PC-9 (cell line): ENCODE measurements at regions not wholly inside any gene's neighbourhood (a gene's known extent, or its start where the extent isn't known, plus 50 kb on each side); places are given as distances from the start of the nearest gene placed in this dataset.

Source experiments
- BruUV-seq: library from RNA; stranded (reverse); fragments of 400-500 nt; replicated peaks from 2 replicates; lab custom pipeline; 2021; lab: Mats Ljungman, UMichigan
- CTCF ChIA-PET: fragments of 300-600 bp; sonication (Branson Sonifier 250); formaldehyde crosslinking; loops from one replicate; lab custom pipeline; 2022; ENCODE audit warnings: antibody characterized with exemption; lab: Charles Lee
- POLR2A ChIA-PET: fragments of 300-600 bp; sonication (Branson Sonifier 250); formaldehyde crosslinking; loops from one replicate; lab custom pipeline; 2022; ENCODE audit warnings: antibody characterized with exemption; ENCODE audit not compliant: unreplicated experiment; lab: Charles Lee
- DNase-seq, 2 experiments: peaks; one replicate each; pipeline versions ENCODE4 v3.0.0 to v3.0.0-alpha.2; 2015 to 2022; ENCODE audit warnings: mixed read lengths in 1 of 2
- H2AFZ ChIP-seq: fragments of 200-600 bp; sonication (generic); 2 replicates; pipeline ENCODE4 v1.8.1; 2017; ENCODE audit warnings: antibody characterized with exemption
- H3F3A ChIP-seq: fragments of 200-600 bp; sonication (generic); 2 replicates; pipeline ENCODE4 v1.8.1; 2017; ENCODE audit warnings: antibody characterized with exemption, mild to moderate bottlenecking, low read depth; ENCODE audit not compliant: insufficient read depth
- H3K27ac ChIP-seq: fragments of 200-600 bp; sonication (generic); 2 replicates; pipeline ENCODE4 v1.6.1; 2016; ENCODE audit warnings: mixed run types
- H3K27me3 ChIP-seq: fragments of 200-600 bp; sonication (generic); 2 replicates; pipeline ENCODE4 v1.6.1; 2016; ENCODE audit warnings: low read depth, mixed run types; ENCODE audit not compliant: insufficient read depth
- H3K36me3 ChIP-seq: fragments of 200-600 bp; sonication (generic); 2 replicates; pipeline ENCODE4 v1.6.1; 2016; ENCODE audit warnings: low read depth, mixed run types
- H3K4me1 ChIP-seq: fragments of 200-600 bp; sonication (generic); replicated peaks from 2 replicates; pipeline ENCODE4 v1.6.1; 2016; ENCODE audit warnings: mixed run types; ENCODE audit not compliant: insufficient read depth
- H3K4me2 ChIP-seq: fragments of 200-600 bp; sonication (generic); 2 replicates; pipeline ENCODE4 v1.6.1; 2017; ENCODE audit warnings: mixed run types
- H3K4me3 ChIP-seq: fragments of 200-600 bp; sonication (generic); 2 replicates; pipeline ENCODE4 v1.6.1; 2016; ENCODE audit warnings: mixed run types
- H3K79me2 ChIP-seq: fragments of 200-600 bp; sonication (generic); 2 replicates; pipeline ENCODE4 v1.6.1; 2017; ENCODE audit warnings: low read depth, mixed run types
- H3K9me2 ChIP-seq: fragments of 200-600 bp; sonication (generic); 2 replicates; pipeline ENCODE4 v1.8.1; 2017; ENCODE audit warnings: mild to moderate bottlenecking; ENCODE audit not compliant: insufficient read depth
- H3K9me3 ChIP-seq: fragments of 200-600 bp; sonication (generic); 2 replicates; pipeline ENCODE4 v1.8.1; 2016; ENCODE audit warnings: low read depth; ENCODE audit not compliant: insufficient read depth
- H4K20me1 ChIP-seq: fragments of 200-600 bp; sonication (generic); 2 replicates; pipeline ENCODE4 v1.8.1; 2017; ENCODE audit not compliant: insufficient read depth
- CTCF ChIP-seq: fragments of 200-600 bp; sonication (generic); conservative IDR thresholded peaks from 2 replicates; pipeline ENCODE4 v1.6.1; 2017; ENCODE audit warnings: mixed run types, antibody characterized with exemption, mild to moderate bottlenecking, moderate library complexity
- EZH2 ChIP-seq: fragments of 200-600 bp; sonication (generic); IDR thresholded peaks from 2 replicates; pipeline ENCODE4 v1.8.0; 2017; ENCODE audit warnings: antibody characterized with exemption, low read depth
- intact Hi-C: fragments of 100-400 bp; cut with micrococcal nuclease; formaldehyde crosslinking; loops from one replicate; pipeline ENCODE4 v1.10.0; 2022; ENCODE audit not compliant: unreplicated experiment

DNA sequence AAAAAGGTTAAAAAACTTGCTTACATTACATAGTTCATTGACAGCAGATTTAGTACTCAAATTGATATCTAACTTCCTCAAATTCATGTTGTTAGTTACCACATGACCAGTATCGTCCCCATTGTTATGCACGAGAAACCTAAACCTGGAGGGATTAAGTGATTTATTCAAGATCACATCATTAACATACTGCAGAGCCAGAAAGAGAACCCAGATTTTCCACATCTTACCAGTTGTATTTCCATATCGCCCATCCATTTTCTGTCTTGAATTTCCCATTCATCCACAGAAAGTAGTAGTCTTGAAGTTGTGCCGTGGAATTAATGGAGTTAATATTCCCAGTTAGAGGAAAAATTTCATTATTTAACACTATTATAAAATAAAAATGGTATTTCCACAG lies 512.0 kb downstream of the METTL4 start:
- intact Hi-C loops, result no loop called here

DNA sequence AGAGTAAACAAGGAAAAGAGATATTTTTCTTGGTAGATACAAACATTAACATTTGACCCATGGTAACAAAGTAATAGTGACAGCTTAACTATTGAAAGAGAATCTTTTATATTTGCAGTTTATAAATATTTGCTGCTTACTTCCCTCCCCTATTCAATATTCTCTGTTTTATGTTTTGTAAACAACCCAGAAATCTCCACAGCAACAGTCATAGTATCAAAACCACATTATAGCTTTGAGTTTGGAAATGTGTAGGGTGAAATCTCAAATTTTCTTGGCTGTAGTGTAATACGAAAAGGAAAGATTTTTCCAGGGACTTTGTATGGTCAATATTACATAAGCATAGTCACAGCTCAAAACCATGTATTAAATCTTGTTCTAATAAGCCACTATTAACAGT lies 511.2 kb downstream of the METTL4 start:
- Histone ChIP-seq H3K27ac (no peak overlapping the region), H3K9me3 (no peaks in the 10 kb centered on the region; the same call in 1 of the 2 replicates), H3K79me2 (no peaks in the 10 kb centered on the region), H4K20me1 (no peaks in the 10 kb centered on the region), H3K27me3 (no peaks in the 10 kb centered on the region), H3F3A (no peaks in the 10 kb centered on the region), H3K36me3 (no peaks in the 10 kb centered on the region), H3K4me1 (no peaks in the 10 kb centered on the region; the same call in 1 of the 2 replicates), H3K4me2 (no peak overlapping the region), H3K4me3 (no peak overlapping the region), H2AFZ (no peak overlapping the region), H3K9me2 (no peaks in the 10 kb centered on the region)
- ChIA-PET POLR2A (no interaction called here), CTCF (no interaction called here)
- TF ChIP-seq EZH2 (no peak), CTCF (no peak)
- no peak for DNase-seq
- no TSS peak for BruUV-seq
- intact Hi-C loops, result no loop called here

More for the DNA sequence above, 512.0 kb downstream of the METTL4 start:
- Histone ChIP-seq H3F3A (no peaks in the 10 kb centered on the region), H3K4me1 (no peaks in the 10 kb centered on the region; the same call in 1 of the 2 replicates), H3K27me3 (no peaks in the 10 kb centered on the region), H3K4me2 (no peak overlapping the region), H3K9me3 (no peaks in the 10 kb centered on the region; the same call in 1 of the 2 replicates), H3K36me3 (no peaks in the 10 kb centered on the region), H3K27ac (no peak overlapping the region), H2AFZ (no peak overlapping the region), H3K9me2 (no peaks in the 10 kb centered on the region), H3K79me2 (no peaks in the 10 kb centered on the region), H4K20me1 (no peaks in the 10 kb centered on the region), H3K4me3 (no peak overlapping the region)
- CTCF ChIA-PET, result no interaction called here
- TF ChIP-seq EZH2 (no peak), CTCF (no peak)
- no TSS peak for BruUV-seq
- POLR2A ChIA-PET, result no interaction called here
- no peak for DNase-seq

- no peaks in the 10 kb centered on the region for H3K27me3 ChIP-seq
- H3K4me3 ChIP-seq, result no peak overlapping the region
- no peak for TF ChIP-seq CTCF
- TF ChIP-seq EZH2, result no peak
- no peaks in the 10 kb centered on the region for H3K79me2 ChIP-seq
- H3F3A ChIP-seq, result no peaks in the 10 kb centered on the region
- H3K9me2 ChIP-seq, result no peaks in the 10 kb centered on the region
- intact Hi-C loops, result no loop called here
- H4K20me1 ChIP-seq, result no peaks in the 10 kb centered on the region
- H3K9me3 ChIP-seq, result no peaks in the 10 kb centered on the region; the same call in 1 of the 2 replicates
- no peak overlapping the region for H3K27ac ChIP-seq
- H3K4me2 ChIP-seq, result no peak overlapping the region
- no TSS peak for BruUV-seq
- H3K36me3 ChIP-seq, result no peaks in the 10 kb centered on the region
- H2AFZ ChIP-seq, result no peak overlapping the region
- ChIA-PET CTCF (no interaction called here), POLR2A (no interaction called here)
- no peaks in the 10 kb centered on the region for H3K4me1 ChIP-seq
- no peak for DNase-seq
Measured at GRCh38 chr18:2070631-2071030, 500.7 kb downstream of the METTL4 start.
